ENCODE measurements at regions not wholly inside any gene's neighbourhood (a gene's known extent, or its start where the extent isn't known, plus 50 kb on each side); places are given as distances from the start of the nearest gene placed in this dataset.

- no peak for DNase-seq (ENCODE audit: insufficient read length, low spot score)
- no peak for FAIRE-seq
Observed at GRCh38 chr2:16023506-16024360, 83.4 kb downstream of the MYCN start.

GRCh38 chr2:16022548-16023240 is 82.3 kb downstream of the MYCN start:
- DNase-seq (ENCODE audit: insufficient read length, low spot score) (no peak), FAIRE-seq (no peak)

- FAIRE-seq = no peak
- no peak for DNase-seq (ENCODE audit: insufficient read length, low spot score)
Observed at GRCh38 chr2:16021611-16022363, 81.4 kb downstream of the MYCN start.

- no peak for DNase-seq (ENCODE audit: insufficient read length, low spot score)
- FAIRE-seq = no peak
Observed at GRCh38 chr2:16020389-16021008, 80.1 kb downstream of the MYCN start.

- FAIRE-seq = no peak
- no peak for DNase-seq (ENCODE audit: insufficient read length, low spot score)
Observed at GRCh38 chr2:16019617-16020351, 79.4 kb downstream of the MYCN start.

GRCh38 chr2:16019060-16019480 is 78.7 kb downstream of the MYCN start:
- DNase-seq (ENCODE audit: insufficient read length, low spot score) = no peak

GRCh38 chr2:16018277-16019059 is 78.1 kb downstream of the MYCN start:
- DNase-seq (ENCODE audit: insufficient read length, low spot score) (no peak), FAIRE-seq (no peak)

More at GRCh38 chr2:16019060-16019480, 78.7 kb downstream of the MYCN start:
- FAIRE-seq = no peak

GRCh38 chr2:16016282-16016681 is 75.9 kb downstream of the MYCN start:
- DNase-seq (ENCODE audit: insufficient read length, low spot score) = no peak

GRCh38 chr2:16015903-16016265 is 75.5 kb downstream of the MYCN start:
- DNase-seq (ENCODE audit: insufficient read length, low spot score) (no peak), FAIRE-seq (no peak)

More at GRCh38 chr2:16016282-16016681, 75.9 kb downstream of the MYCN start:
- no peak for FAIRE-seq

GRCh38 chr2:16015210-16015902 is 75.0 kb downstream of the MYCN start:
- FAIRE-seq = no peak
- no peak for DNase-seq (ENCODE audit: insufficient read length, low spot score)

- no peak for DNase-seq (ENCODE audit: insufficient read length, low spot score)
- FAIRE-seq = no peak
Observed at GRCh38 chr2:16014802-16015201, 74.5 kb downstream of the MYCN start.

GRCh38 chr2:16014041-16014787 is 73.9 kb downstream of the MYCN start:
- DNase-seq (ENCODE audit: insufficient read length, low spot score) (no peak), FAIRE-seq (no peak)

GRCh38 chr2:16013359-16013911 is 73.1 kb downstream of the MYCN start:
- DNase-seq (ENCODE audit: insufficient read length, low spot score) = no peak
- FAIRE-seq = no peak

- FAIRE-seq (no peak), DNase-seq (ENCODE audit: insufficient read length, low spot score) (no peak)
Observed at GRCh38 chr2:16012626-16013358, 72.4 kb downstream of the MYCN start.

GRCh38 chr2:16012029-16012596 is 71.8 kb downstream of the MYCN start:
- no peak for DNase-seq (ENCODE audit: insufficient read length, low spot score)
- FAIRE-seq = no peak

- no peak for FAIRE-seq
Observed at GRCh38 chr2:16011621-16011960, 71.2 kb downstream of the MYCN start.

More at GRCh38 chr2:16011621-16011960, 71.2 kb downstream of the MYCN start:
- no peak for DNase-seq (ENCODE audit: insufficient read length, low spot score)
